ENCODE measurements at regions not wholly inside any gene's neighbourhood (a gene's known extent, or its start where the extent isn't known, plus 50 kb on each side); places are given as distances from the start of the nearest gene placed in this dataset.

- no peaks in the 10 kb centered on the region for H3K27me3 ChIP-seq (ENCODE audit: insufficient read depth, low read length)
- H3K9ac ChIP-seq (ENCODE audit: low read length): no peak overlapping the region
- ATAC-seq (no peak), DNase-seq (ENCODE audit: low read depth, low spot score) (no peak)
- RAD21 ChIA-PET (ENCODE audit: low non-redundant PET in 1 of 2, low total read pairs in 2 of 2, uncharacterized antibody in 2 of 2, unreplicated experiment in 2 of 2): no interaction called here
- H4K20me1 ChIP-seq (ENCODE audit: insufficient read depth): no peaks in the 10 kb centered on the region
- intact Hi-C loops (cut with micrococcal nuclease): no loop called here
- no peak overlapping the region for H3K27ac ChIP-seq (ENCODE audit: low read depth, low read length)
- no TSS peak for BruUV-seq (replicated peaks)
- H3K4me2 ChIP-seq (ENCODE audit: low read length): no peak overlapping the region
- no peaks in the 10 kb centered on the region for H3K79me2 ChIP-seq (ENCODE audit: insufficient read depth, low read length)
- POLR2A ChIA-PET: no interaction called here
- no peaks in the 10 kb centered on the region for H3K36me3 ChIP-seq (ENCODE audit: control insufficient read depth in 1 of 2, insufficient read depth in 2 of 2, low read length in 2 of 2)
- H3K9me2 ChIP-seq (ENCODE audit: insufficient read depth): no peaks in the 10 kb centered on the region
- no peak overlapping the region for H2AFZ ChIP-seq (ENCODE audit: low read depth, low read length, poor library complexity, severe bottlenecking)
- CTCF ChIA-PET: no interaction called here
- TF ChIP-seq FOSL1 (IDR thresholded peaks at IDR 0.05; ENCODE audit: low read depth) (no peak), JUND (IDR thresholded peaks at IDR 0.05) (no peak), ZFX (IDR thresholded peaks at IDR 0.05) (no peak), EZH2phosphoT487 (IDR thresholded peaks at IDR 0.05; ENCODE audit: borderline replicate concordance) (no peak), CTCF (IDR thresholded peaks at IDR 0.05 in 2 of 3, conservative IDR thresholded peaks at IDR 0.05 in 1 of 3; ENCODE audit: borderline replicate concordance in 1 of 3, insufficient read depth in 1 of 3, low read depth in 2 of 3, low read length in 2 of 3) (no peak), RAD21 (IDR thresholded peaks at IDR 0.05; ENCODE audit: low read depth) (no peak), TCF7L2 (IDR thresholded peaks at IDR 0.05; ENCODE audit: borderline replicate concordance, extremely low read depth, insufficient read depth, insufficient read length) (no peak)
- H3K4me1 ChIP-seq (ENCODE audit: control insufficient read depth in 1 of 2, insufficient read depth in 2 of 2, low read length in 2 of 2): no peaks in the 10 kb centered on the region
- H3K9me3 ChIP-seq (ENCODE audit: control insufficient read depth in 1 of 2, insufficient read depth in 1 of 2, low read depth in 1 of 2, low read length in 2 of 2): no peaks in the 10 kb centered on the region
- no peak overlapping the region for H3K4me3 ChIP-seq (replicated peaks in 1 of 2; ENCODE audit: low read depth in 1 of 2, low read length in 2 of 2)
These were observed 420.2 kb upstream of the CNKSR2 start for GRCh38 chrX:20954014-20954413.

GRCh38 chrX:20952180-20952579 is 422.0 kb upstream of the CNKSR2 start:
- H3K4me3 ChIP-seq (replicated peaks in 1 of 2; ENCODE audit: low read depth in 1 of 2, low read length in 2 of 2): no peak overlapping the region
- intact Hi-C loops (cut with micrococcal nuclease): no loop called here
- no peak overlapping the region for H3K4me2 ChIP-seq (ENCODE audit: low read length)
- no peaks in the 10 kb centered on the region for H3K79me2 ChIP-seq (ENCODE audit: insufficient read depth, low read length)
- H3K27ac ChIP-seq (ENCODE audit: low read depth, low read length): no peak overlapping the region
- no peaks in the 10 kb centered on the region for H4K20me1 ChIP-seq (ENCODE audit: insufficient read depth)
- no TSS peak for BruUV-seq (replicated peaks)
- ChIA-PET POLR2A (no interaction called here), CTCF (no interaction called here), RAD21 (ENCODE audit: low non-redundant PET in 1 of 2, low total read pairs in 2 of 2, uncharacterized antibody in 2 of 2, unreplicated experiment in 2 of 2) (no interaction called here)
- DNase-seq (ENCODE audit: low read depth, low spot score) (no peak), ATAC-seq (no peak)
- no peak overlapping the region for H3K9ac ChIP-seq (ENCODE audit: low read length)
- H3K9me3 ChIP-seq (ENCODE audit: control insufficient read depth in 1 of 2, insufficient read depth in 1 of 2, low read depth in 1 of 2, low read length in 2 of 2): no peaks in the 10 kb centered on the region
- H3K27me3 ChIP-seq (ENCODE audit: insufficient read depth, low read length): no peaks in the 10 kb centered on the region
- no peaks in the 10 kb centered on the region for H3K9me2 ChIP-seq (ENCODE audit: insufficient read depth)
- H3K36me3 ChIP-seq (ENCODE audit: control insufficient read depth in 1 of 2, insufficient read depth in 2 of 2, low read length in 2 of 2): no peaks in the 10 kb centered on the region
- TF ChIP-seq ZFX (IDR thresholded peaks at IDR 0.05): no peak
- H3K4me1 ChIP-seq (ENCODE audit: control insufficient read depth in 1 of 2, insufficient read depth in 2 of 2, low read length in 2 of 2): no peaks in the 10 kb centered on the region
- H2AFZ ChIP-seq (ENCODE audit: low read depth, low read length, poor library complexity, severe bottlenecking): no peak overlapping the region
